ENCODE measurements at regions not wholly inside any gene's neighbourhood (a gene's known extent, or its start where the extent isn't known, plus 50 kb on each side); places are given as distances from the start of the nearest gene placed in this dataset.
"Not testable (repeated sequence)": the region's sequence is repeated elsewhere in the genome, so short reads cannot be mapped to it uniquely, and the experiment has no call there.

GRCh38 chr11:34755671-34756070 lies 134.8 kb downstream of the EHF start:
- no peak for DNase-seq (ENCODE audit: low read depth)

- DNase-seq (ENCODE audit: low read depth): no peak
These were observed 133.4 kb downstream of the EHF start for GRCh38 chr11:34754171-34754823.

GRCh38 chr11:34750692-34751405 lies 130.0 kb downstream of the EHF start:
- DNase-seq (ENCODE audit: low read depth): peak; percentile 9

- peak; percentile 81 for DNase-seq (ENCODE audit: low read depth)
These were observed 129.1 kb downstream of the EHF start for GRCh38 chr11:34749666-34750659.

GRCh38 chr11:34748036-34748435 lies 127.1 kb downstream of the EHF start:
- no peak for DNase-seq (ENCODE audit: low read depth)

GRCh38 chr11:34747251-34747650 lies 126.4 kb downstream of the EHF start:
- DNase-seq (ENCODE audit: low read depth): no peak

- DNase-seq (ENCODE audit: low read depth): no peak
These were observed 124.3 kb downstream of the EHF start for GRCh38 chr11:34745195-34745594.

- no peak for DNase-seq (ENCODE audit: low read depth)
These were observed 123.6 kb downstream of the EHF start for GRCh38 chr11:34744511-34744910.

- DNase-seq (ENCODE audit: low read depth): no peak
These were observed 117.3 kb downstream of the EHF start for GRCh38 chr11:34738237-34738636.

GRCh38 chr11:34732831-34733230 lies 111.9 kb downstream of the EHF start:
- no peak for DNase-seq (ENCODE audit: low read depth)

- no peak for DNase-seq (ENCODE audit: low read depth)
These were observed 110.7 kb downstream of the EHF start for GRCh38 chr11:34731603-34732002.

- DNase-seq (ENCODE audit: low read depth): no peak
These were observed 109.8 kb downstream of the EHF start for GRCh38 chr11:34730544-34731295.

- DNase-seq (ENCODE audit: low read depth): no peak
These were observed 107.7 kb downstream of the EHF start for GRCh38 chr11:34728609-34729008.

GRCh38 chr11:34727228-34727737 lies 106.4 kb downstream of the EHF start:
- DNase-seq (ENCODE audit: low read depth): no peak

- no peak for DNase-seq (ENCODE audit: low read depth)
These were observed 104.1 kb downstream of the EHF start for GRCh38 chr11:34724973-34725372.

- DNase-seq (ENCODE audit: low read depth): peak; percentile 12
These were observed 100.8 kb downstream of the EHF start for GRCh38 chr11:34721646-34722045.

GRCh38 chr11:34719303-34719848 lies 98.5 kb downstream of the EHF start:
- DNase-seq (ENCODE audit: low read depth): no peak

- not testable (repeated sequence) for DNase-seq (ENCODE audit: low read depth)
These were observed 92.7 kb downstream of the EHF start for GRCh38 chr11:34713631-34714030.

All from myocyte (in vitro differentiated cells).